Ovary (tissue), 7 donors: ENCODE measurements at regions not wholly inside any gene's neighbourhood (a gene's known extent, or its start where the extent isn't known, plus 50 kb on each side); places are given as distances from the start of the nearest gene placed in this dataset.

ENCODE experiments used
- DNase-seq, 5 donors: peaks; one replicate each; pipeline ENCODE4 v3.0.0-alpha.2; 2019 to 2020
- H3K27ac ChIP-seq, 2 donors: fragments of 200-600 bp; one replicate each; pipeline versions ENCODE4 v1.5.1 to v1.8.0; 2019 to 2022
- H3K27me3 ChIP-seq: fragments of 200-600 bp; one replicate; pipeline ENCODE4 v1.8.0; 2022
- H3K36me3 ChIP-seq: fragments of 200-600 bp; sonication (generic); one replicate; pipeline ENCODE4 v1.5.1; 2019
- H3K4me1 ChIP-seq: one replicate; pipeline ENCODE4 v1.8.1; 2013; ENCODE audit warnings: mild to moderate bottlenecking, moderate library complexity; ENCODE audit not compliant: insufficient read depth
- H3K4me3 ChIP-seq: fragments of 200-600 bp; sonication (generic); one replicate; pipeline ENCODE4 v1.5.1; 2017
- H3K9me3 ChIP-seq, 2 donors: fragments of 200-600 bp in 1 of 2; sonication (generic) in 1 of 2; one replicate each; pipeline versions ENCODE4 v1.5.1 to v1.8.1; 2013 to 2019; ENCODE audit warnings: mild to moderate bottlenecking in 1 of 2, moderate library complexity in 1 of 2
- CTCF ChIP-seq, 3 donors: fragments of 450-650 bp in 2 of 3; fragments of 200-600 bp in 1 of 3; IDR thresholded peaks; one replicate each; pipeline versions ENCODE4 v1.5.1 to v1.8.0; 2016 to 2022; ENCODE audit warnings: antibody characterized with exemption in 3 of 3, mild to moderate bottlenecking in 1 of 3
- EP300 ChIP-seq: sonication (generic); formaldehyde crosslinking; IDR thresholded peaks from one replicate; pipeline ENCODE4 v1.6.1; 2017; ENCODE audit warnings: antibody characterized with exemption
- POLR2A ChIP-seq: fragments of 450-650 bp; IDR thresholded peaks from one replicate; pipeline ENCODE4 v1.6.1; 2017; ENCODE audit warnings: antibody characterized with exemption, mild to moderate bottlenecking, moderate library complexity
- WGBS, 3 donors: extraction: QIAGEN DNeasy Blood & Tissue Kit in 1 of 3; methylation state at CpG; one replicate each; pipeline versions ENCODE4 v1.1.5 to v1.1.7; 2013 to 2017; 5-methylcytosine and 5-hydroxymethylcytosine counted together
- intact Hi-C, 4 donors: fragments of 100-400 bp; cut with DNase I; formaldehyde crosslinking; loops; one replicate each; pipeline versions ENCODE4 v1.11.0 to v1.15.1; 2022 to 2023
- donor health status: DM: no; HTN: no; CAD: no; lungs with moderate emphysema.
- donor health status: DM: no; HTN: no; CAD: no.
- donor health status: Bipolar disorder and iron deficiency.
- donor health status: DM: no; HTN: no; CAD: no.
- donor health status: DM: yes; HTN: yes; CAD: no.

GRCh38 chr11:115874843-115875242 is 370.6 kb upstream of the CADM1 start:
- no peak overlapping the region for H3K27ac ChIP-seq
- no peaks in the 10 kb centered on the region for H3K9me3 ChIP-seq
- no peak for TF ChIP-seq EP300
- no peak for TF ChIP-seq CTCF (IDR thresholded peaks at IDR 0.05)
- no peak for TF ChIP-seq POLR2A
- no peaks in the 10 kb centered on the region for H3K36me3 ChIP-seq
- no peaks in the 10 kb centered on the region for H3K4me1 ChIP-seq
- DNase-seq, result no peak
- H3K27me3 ChIP-seq, result no peaks in the 10 kb centered on the region
- H3K4me3 ChIP-seq, result no peak overlapping the region
- intact Hi-C loops, result no loop called here
- 84 to 94% (median 88%) methylated on average over 4 of the region's 4 CpGs for WGBS, 3 donors

GRCh38 chr11:115873813-115874212 is 369.6 kb upstream of the CADM1 start:
- no peak overlapping the region for H3K27ac ChIP-seq
- DNase-seq, result no peak
- H3K4me3 ChIP-seq, result no peak overlapping the region
- intact Hi-C loops, result no loop called here
- H3K4me1 ChIP-seq, result no peaks in the 10 kb centered on the region
- no peaks in the 10 kb centered on the region for H3K9me3 ChIP-seq
- H3K36me3 ChIP-seq, result no peaks in the 10 kb centered on the region
- 13 to 21% (median 15%) methylated on average over 5 of the region's 5 CpGs for WGBS, 3 donors
- TF ChIP-seq POLR2A, result no peak
- no peak for TF ChIP-seq EP300
- TF ChIP-seq CTCF (IDR thresholded peaks at IDR 0.05), result no peak
- H3K27me3 ChIP-seq, result no peaks in the 10 kb centered on the region

- intact Hi-C loops, result no loop called here
- DNase-seq, result no peak
- Histone ChIP-seq H3K27me3 (no peaks in the 10 kb centered on the region), H3K4me3 (no peak overlapping the region), H3K4me1 (no peaks in the 10 kb centered on the region), H3K27ac (no peak overlapping the region), H3K9me3 (no peaks in the 10 kb centered on the region), H3K36me3 (no peaks in the 10 kb centered on the region)
- TF ChIP-seq CTCF (IDR thresholded peaks at IDR 0.05) (no peak), POLR2A (no peak), EP300 (no peak)
- WGBS, 3 donors, result 77 to 78% (median 77%) methylated on average over 5 of the region's 5 CpGs
Measured at GRCh38 chr11:115872416-115872815, 368.2 kb upstream of the CADM1 start.

GRCh38 chr11:115871161-115871760 is 367.0 kb upstream of the CADM1 start:
- Histone ChIP-seq H3K4me1 (no peaks in the 10 kb centered on the region), H3K36me3 (no peaks in the 10 kb centered on the region), H3K27me3 (no peaks in the 10 kb centered on the region), H3K27ac (no peak overlapping the region), H3K9me3 (no peaks in the 10 kb centered on the region), H3K4me3 (no peak overlapping the region)
- 90 to 94% (median 94%) methylated on average over 9 of the region's 9 CpGs for whole genome bisulfite sequencing, 3 donors
- intact Hi-C loops, result no loop called here
- TF ChIP-seq EP300 (no peak), POLR2A (no peak), CTCF (IDR thresholded peaks at IDR 0.05) (no peak)
- DNase-seq, result no peak
